ENCODE measurements at regions not wholly inside any gene's neighbourhood (a gene's known extent, or its start where the extent isn't known, plus 50 kb on each side); places are given as distances from the start of the nearest gene placed in this dataset.

GRCh38 chr1:102498929-102499328, 502.2 kb upstream of the OLFM3 start:
- TF ChIP-seq CTCF (optimal IDR thresholded peaks at IDR 0.05 in 1 of 3, IDR thresholded peaks at IDR 0.05 in 1 of 3, conservative IDR thresholded peaks at IDR 0.05 in 1 of 3; ENCODE audit: extremely low read depth in 1 of 3, insufficient read depth in 2 of 3, low read length in 3 of 3) (no peak), EZH2 (IDR thresholded peaks at IDR 0.05; ENCODE audit: low read length) (no peak)

Data from keratinocyte (primary cell).